HepG2 (cell line): ENCODE measurements at regions not wholly inside any gene's neighbourhood (a gene's known extent, or its start where the extent isn't known, plus 50 kb on each side); places are given as distances from the start of the nearest gene placed in this dataset.

ENCODE experiments used
- ATAC-seq: fragments of 200-7000 bp; cut with Tn5 transposase; 3 replicates; pipeline ENCODE4 v1.9.1; 2020; ENCODE audit warnings: mild to moderate bottlenecking, moderate library complexity
- BruUV-seq: library from RNA; stranded (reverse); fragments of 400-500 nt; replicated peaks from 2 replicates; lab custom pipeline; 2021; lab: Mats Ljungman, UMichigan
- CTCF ChIA-PET: fragments of 300-600 bp; formaldehyde crosslinking; extraction: SDS; loops from one replicate; lab custom pipeline; 2021; ENCODE audit warnings: low total read pairs, inconsistent platforms, low intra/inter-chr PET ratio; lab: Yijun Ruan, JAX
- POLR2A ChIA-PET: fragments of 350-600 bp; sonication (Branson Sonifier 250); formaldehyde crosslinking; loops from one replicate; lab custom pipeline; 2020; ENCODE audit warnings: antibody characterized with exemption, inconsistent platforms; lab: Yijun Ruan, JAX
- DNase-seq: peaks from one replicate; pipeline ENCODE4 v3.0.0-alpha.2; 2015; ENCODE audit warnings: low spot score
- FAIRE-seq: peaks from 3 replicates; lab custom pipeline; 2011; peaks lifted over from hg19 to GRCh38; lab: Jason Lieb, UNC
- H2AFZ ChIP-seq: one replicate; pipeline ENCODE4 v1.6.1; 2011; ENCODE audit warnings: low read length, inconsistent platforms
- H3K27ac ChIP-seq: fragments of 300-600 bp; 3 replicates; pipeline ENCODE4 v1.8.0; 2011; ENCODE audit warnings: mixed run types, mild to moderate bottlenecking, mixed read lengths, low read length, inconsistent platforms; ENCODE audit not compliant: insufficient read depth; ENCODE audit errors: extremely low read length
- H3K27me3 ChIP-seq, 2 experiments: fragments of 200-600 bp in 1 of 2; 2 replicates in 1 of 2; 3 replicates in 1 of 2; pipeline versions ENCODE4 v1.6.0 to v1.8.0; 2011; ENCODE audit warnings: low read length in 2 of 2, mild to moderate bottlenecking in 2 of 2, moderate library complexity in 2 of 2, inconsistent platforms in 1 of 2; ENCODE audit not compliant: insufficient read depth in 2 of 2, control insufficient read depth in 1 of 2
- H3K36me3 ChIP-seq, 2 experiments: fragments of 200-600 bp in 1 of 2; replicated peaks in 1 of 2; 2 replicates in 1 of 2; 3 replicates in 1 of 2; pipeline versions ENCODE4 v1.5.1 to v1.8.0; 2011; ENCODE audit warnings: low read length in 2 of 2, inconsistent platforms in 1 of 2; ENCODE audit not compliant: insufficient read depth in 2 of 2, control insufficient read depth in 1 of 2
- H3K4me1 ChIP-seq: 2 replicates; pipeline ENCODE4 v1.5.1; 2012; ENCODE audit warnings: low read length, inconsistent platforms; ENCODE audit not compliant: insufficient read depth
- H3K4me2 ChIP-seq: 2 replicates; pipeline ENCODE4 v1.6.0; 2011; ENCODE audit warnings: low read depth, low read length, inconsistent platforms
- H3K4me3 ChIP-seq, 3 experiments: fragments of 200-600 bp in 1 of 3; sonication (generic), shearing (Covaris generic) in 1 of 3; replicated peaks in 1 of 3; 2 replicates each; pipeline ENCODE4 v1.5.1; 2011 to 2016; ENCODE audit warnings: low read length in 3 of 3, inconsistent platforms in 2 of 3, low read depth in 2 of 3, mild to moderate bottlenecking in 2 of 3, control low read depth in 1 of 3, mixed read lengths in 1 of 3; ENCODE audit not compliant: insufficient read depth in 1 of 3
- H3K79me2 ChIP-seq: one replicate; pipeline ENCODE4 v1.6.1; 2011; ENCODE audit warnings: low read length, inconsistent platforms; ENCODE audit not compliant: insufficient read depth
- H3K9ac ChIP-seq: 2 replicates; pipeline ENCODE4 v1.6.0; 2011; ENCODE audit warnings: mild to moderate bottlenecking, low read depth, low read length, inconsistent platforms; ENCODE audit not compliant: insufficient read depth
- H3K9me3 ChIP-seq: 2 replicates; pipeline ENCODE4 v1.5.1; 2012; ENCODE audit warnings: mild to moderate bottlenecking, low read length
- H4K20me1 ChIP-seq: 2 replicates; pipeline ENCODE4 v1.6.0; 2011; ENCODE audit warnings: inconsistent platforms, mild to moderate bottlenecking, low read length, moderate library complexity; ENCODE audit not compliant: insufficient read depth
- BORCS8-MEF2B ChIP-seq: sonication (generic); formaldehyde crosslinking; IDR thresholded peaks from 2 replicates; pipeline ENCODE4 v1.8.0; 2022; ENCODE audit warnings: mild to moderate bottlenecking, missing genetic modification reagents
- CEBPB ChIP-seq: IDR thresholded peaks from 2 replicates; pipeline ENCODE4 v1.6.1; 2011; ENCODE audit warnings: low read depth, low read length, improper control_type of control experiment, borderline replicate concordance
- CHCHD3 ChIP-seq: sonication (generic); formaldehyde crosslinking; IDR thresholded peaks from 2 replicates; pipeline ENCODE4 v1.8.0; 2022; ENCODE audit warnings: mild to moderate bottlenecking, missing genetic modification reagents, moderate library complexity
- CHD2 ChIP-seq: IDR thresholded peaks from 2 replicates; pipeline ENCODE4 v1.6.1; 2011; ENCODE audit warnings: low read depth, low read length, improper control_type of control experiment
- EZH2 ChIP-seq: conservative IDR thresholded peaks from 2 replicates; pipeline ENCODE4 v1.6.1; 2012; ENCODE audit warnings: mild to moderate bottlenecking, low read depth, low read length, moderate library complexity
- HIC2 ChIP-seq: sonication (generic); formaldehyde crosslinking; IDR thresholded peaks from 2 replicates; pipeline ENCODE4 v1.9.0; 2022; ENCODE audit warnings: low read depth, missing genetic modification reagents
- KAT8 ChIP-seq: IDR thresholded peaks from 2 replicates; pipeline ENCODE4 v1.6.1; 2016; ENCODE audit warnings: missing genetic modification reagents, missing compliant biosample characterization
- PLRG1 ChIP-seq: fragments of 450-650 bp; conservative IDR thresholded peaks from 2 replicates; pipeline ENCODE4 v1.6.1; 2016
- PREB ChIP-seq: sonication (generic); formaldehyde crosslinking; IDR thresholded peaks from 2 replicates; pipeline ENCODE4 v1.4.0; 2020; ENCODE audit warnings: missing genetic modification reagents
- RNF2 ChIP-seq: fragments of 450-650 bp; conservative IDR thresholded peaks from 2 replicates; pipeline ENCODE4 v1.6.1; 2016; ENCODE audit warnings: low read depth
- SP4 ChIP-seq: sonication (generic); formaldehyde crosslinking; IDR thresholded peaks from 2 replicates; pipeline ENCODE4 v1.8.1; 2023; ENCODE audit warnings: mild to moderate bottlenecking, missing genetic modification reagents
- STAT6 ChIP-seq: sonication (generic); formaldehyde crosslinking; IDR thresholded peaks from 2 replicates; pipeline ENCODE4 v1.4.0; 2020; ENCODE audit warnings: missing genetic modification reagents, mild to moderate bottlenecking, borderline replicate concordance
- ZBTB3 ChIP-seq: sonication (generic); formaldehyde crosslinking; IDR thresholded peaks from 2 replicates; pipeline ENCODE4 v1.4.0; 2020; ENCODE audit warnings: low read depth, mild to moderate bottlenecking, moderate library complexity, missing genetic modification reagents, borderline replicate concordance
- ZNF563 ChIP-seq: sonication (generic); formaldehyde crosslinking; IDR thresholded peaks from 2 replicates; pipeline ENCODE4 v1.8.0; 2022; ENCODE audit warnings: mild to moderate bottlenecking, moderate library complexity, missing genetic modification reagents
- ZNF577 ChIP-seq: sonication (generic); formaldehyde crosslinking; IDR thresholded peaks from 2 replicates; pipeline ENCODE4 v1.4.0; 2020; ENCODE audit warnings: mild to moderate bottlenecking, low read depth, missing genetic modification reagents, borderline replicate concordance
- ZNF660 ChIP-seq: sonication (generic); formaldehyde crosslinking; IDR thresholded peaks from 2 replicates; pipeline ENCODE4 v1.5.1; 2020; ENCODE audit warnings: mild to moderate bottlenecking, low read depth, missing genetic modification reagents, borderline replicate concordance
- WGBS: methylation state at CpG from one replicate; pipeline ENCODE4 v1.1.6; 2017; ENCODE audit warnings: low lambda C conversion rate; 5-methylcytosine and 5-hydroxymethylcytosine counted together
- in situ Hi-C: cut with HindIII; loops from 2 replicates; pipeline ENCODE4 v1.10.0; 2017; ENCODE audit warnings: low pct_unique_long_range_greater_than_20kb; ENCODE audit not compliant: extremely low pct_ligation_motif_present
- intact Hi-C: fragments of 100-400 bp; cut with micrococcal nuclease; formaldehyde crosslinking; loops from one replicate; pipeline ENCODE4 v1.10.0; 2022; ENCODE audit not compliant: unreplicated experiment

GRCh38 chr1:58939146-58939545, 155.3 kb upstream of the JUN start:
- no peaks in the 10 kb centered on the region for H4K20me1 ChIP-seq
- FAIRE-seq (no peak), ATAC-seq (no peak), DNase-seq (no peak)
- H2AFZ ChIP-seq: no peak overlapping the region
- H3K27me3 ChIP-seq: peaks cover 0 to 9% of the 10 kb centered on the region in 2 experiments; a peak in 1 of 5 replicates
- in situ Hi-C loops: no loop called here
- no peaks in the 10 kb centered on the region for H3K9me3 ChIP-seq
- no peaks in the 10 kb centered on the region for H3K79me2 ChIP-seq
- BruUV-seq: no TSS peak
- H3K36me3 ChIP-seq: no peaks in the 10 kb centered on the region
- no peak overlapping the region for H3K27ac ChIP-seq
- H3K4me3 ChIP-seq: no peak overlapping the region
- TF ChIP-seq RNF2 (no peak), CEBPB (no peak), ZNF563 (CRISPR knock-in tag) (no peak), SP4 (no peak), PLRG1 (no peak), STAT6 (CRISPR knock-in tag) (no peak), KAT8 (CRISPR knock-in tag) (no peak), CHD2 (no peak), PREB (no peak), BORCS8-MEF2B (no peak), ZNF660 (CRISPR knock-in tag) (no peak), CHCHD3 (CRISPR knock-in tag) (no peak), ZBTB3 (no peak), EZH2 (no peak), HIC2 (CRISPR knock-in tag) (no peak), ZNF577 (CRISPR knock-in tag) (no peak)
- H3K4me2 ChIP-seq: no peak overlapping the region
- CTCF ChIA-PET: no interaction called here
- peaks cover 22% of the 10 kb centered on the region for H3K4me1 ChIP-seq
- 19% methylated on average over 2 of the region's 2 CpGs for WGBS
- no peak overlapping the region for H3K9ac ChIP-seq
- POLR2A ChIA-PET: no interaction called here
- intact Hi-C loops: no loop called here
